Lung (tissue), 11 donors: ENCODE measurements at regions not wholly inside any gene's neighbourhood (a gene's known extent, or its start where the extent isn't known, plus 50 kb on each side); places are given as distances from the start of the nearest gene placed in this dataset.

ENCODE experiments used
- ATAC-seq: fragments of 200-7000 bp; cut with Tn5 transposase; one replicate; pipeline ENCODE4 v1.9.1; 2020; ENCODE audit warnings: moderate number of reproducible peaks; ENCODE audit not compliant: insufficient read depth, low FRiP score
- DNase-seq, 3 donors: peaks; one replicate each; pipeline ENCODE4 v3.0.0-alpha.2; 2013 to 2017
- H3K27ac ChIP-seq, 2 donors: one replicate each; pipeline ENCODE4 v1.5.1; 2013; ENCODE audit warnings: mild to moderate bottlenecking in 2 of 2, moderate library complexity in 2 of 2, control low read depth in 1 of 2, inconsistent platforms in 1 of 2, low read depth in 1 of 2, low read length in 1 of 2
- H3K27me3 ChIP-seq, 3 donors: one replicate each; pipeline ENCODE4 v1.5.1; 2013; ENCODE audit warnings: low read length in 2 of 3; ENCODE audit not compliant: control insufficient read depth in 3 of 3, insufficient read depth in 3 of 3
- H3K36me3 ChIP-seq, 4 donors: one replicate each; pipeline ENCODE4 v1.5.1; 2013; ENCODE audit warnings: low read length in 4 of 4, mild to moderate bottlenecking in 1 of 4, moderate library complexity in 1 of 4; ENCODE audit not compliant: control insufficient read depth in 4 of 4, insufficient read depth in 4 of 4
- H3K4me1 ChIP-seq, 5 donors: one replicate each; pipeline ENCODE4 v1.5.1; 2013; ENCODE audit warnings: low read length in 5 of 5, mild to moderate bottlenecking in 2 of 5, moderate library complexity in 1 of 5; ENCODE audit not compliant: control insufficient read depth in 5 of 5, insufficient read depth in 5 of 5
- H3K4me3 ChIP-seq: one replicate; pipeline ENCODE4 v1.5.1; 2013; ENCODE audit warnings: mild to moderate bottlenecking, control low read depth, moderate library complexity
- H3K9ac ChIP-seq, 2 donors: one replicate each; pipeline ENCODE4 v1.5.1; 2013; ENCODE audit warnings: low read length in 2 of 2, control low read depth in 1 of 2; ENCODE audit not compliant: insufficient read depth in 1 of 2
- H3K9me3 ChIP-seq, 4 donors: one replicate each; pipeline ENCODE4 v1.5.1; 2013; ENCODE audit warnings: low read length in 3 of 4, mild to moderate bottlenecking in 1 of 4, moderate library complexity in 1 of 4; ENCODE audit not compliant: control insufficient read depth in 4 of 4, insufficient read depth in 3 of 4
- WGBS, 2 donors: extraction: QIAGEN DNeasy Blood & Tissue Kit; methylation state at CpG; one replicate each; pipeline ENCODE4 v1.1.7; 2013; 5-methylcytosine and 5-hydroxymethylcytosine counted together
- TF ChIP-seq, protein P1 (sequence below): IDR thresholded peaks from 2 replicates; pipeline ENCODE4 v1.5.1; 2012; ENCODE audit warnings: mild to moderate bottlenecking; ENCODE audit errors: control extremely low read depth, extremely low read depth
- donor health status: control.
- donor health status: control.
- donor health status: Bipolar disorder and iron deficiency.
- donor health status: healthy.
- donor health status: DM: yes; HTN: yes; CAD: no.

DNA sequence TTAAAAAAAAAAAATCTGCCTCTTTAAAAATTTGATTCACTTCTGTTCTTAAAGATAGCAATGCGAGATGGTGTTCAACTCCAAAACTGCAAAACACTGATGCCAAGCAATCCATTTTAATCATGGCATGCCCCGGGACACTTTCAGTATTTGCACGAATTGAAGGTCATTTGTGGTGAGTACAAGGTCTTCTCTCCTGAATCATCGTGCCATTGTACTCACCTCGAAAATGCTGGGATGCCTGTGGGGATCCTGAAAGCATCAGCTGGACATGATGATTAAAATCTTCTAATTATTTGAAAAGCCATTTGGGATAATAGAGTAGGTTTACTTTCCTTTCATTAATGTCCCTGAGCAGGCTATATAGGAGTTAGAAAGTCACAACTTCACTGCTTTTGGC lies 125.1 kb upstream of the NRP1 start:
- no peak for DNase-seq
- no peaks in the 10 kb centered on the region for H3K36me3 ChIP-seq

DNA sequence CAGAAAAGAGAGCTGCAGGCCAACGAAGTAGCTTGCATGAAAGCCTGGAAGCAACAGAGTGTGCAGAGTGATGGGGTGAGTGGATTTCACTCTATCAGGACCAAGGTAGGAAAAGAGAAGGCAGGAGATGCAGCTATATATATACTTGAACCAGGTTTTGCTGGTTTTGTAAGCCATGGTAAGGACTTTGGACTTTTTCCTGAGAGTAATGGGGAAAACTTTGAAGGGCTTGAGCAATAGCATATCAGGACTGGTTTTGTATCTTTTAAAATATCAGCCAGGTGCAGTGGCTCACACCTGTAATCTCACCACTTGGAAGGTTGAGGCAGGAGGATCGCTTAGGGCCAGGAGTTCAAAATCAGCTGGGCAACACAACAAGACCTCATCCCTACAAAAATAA lies 120.6 kb upstream of the NRP1 start:
- ATAC-seq (no peak), DNase-seq (no peak)
- H3K27me3 ChIP-seq, result no peaks in the 10 kb centered on the region
- H3K9ac ChIP-seq, result no peak overlapping the region
- TF ChIP-seq, protein P1, sequence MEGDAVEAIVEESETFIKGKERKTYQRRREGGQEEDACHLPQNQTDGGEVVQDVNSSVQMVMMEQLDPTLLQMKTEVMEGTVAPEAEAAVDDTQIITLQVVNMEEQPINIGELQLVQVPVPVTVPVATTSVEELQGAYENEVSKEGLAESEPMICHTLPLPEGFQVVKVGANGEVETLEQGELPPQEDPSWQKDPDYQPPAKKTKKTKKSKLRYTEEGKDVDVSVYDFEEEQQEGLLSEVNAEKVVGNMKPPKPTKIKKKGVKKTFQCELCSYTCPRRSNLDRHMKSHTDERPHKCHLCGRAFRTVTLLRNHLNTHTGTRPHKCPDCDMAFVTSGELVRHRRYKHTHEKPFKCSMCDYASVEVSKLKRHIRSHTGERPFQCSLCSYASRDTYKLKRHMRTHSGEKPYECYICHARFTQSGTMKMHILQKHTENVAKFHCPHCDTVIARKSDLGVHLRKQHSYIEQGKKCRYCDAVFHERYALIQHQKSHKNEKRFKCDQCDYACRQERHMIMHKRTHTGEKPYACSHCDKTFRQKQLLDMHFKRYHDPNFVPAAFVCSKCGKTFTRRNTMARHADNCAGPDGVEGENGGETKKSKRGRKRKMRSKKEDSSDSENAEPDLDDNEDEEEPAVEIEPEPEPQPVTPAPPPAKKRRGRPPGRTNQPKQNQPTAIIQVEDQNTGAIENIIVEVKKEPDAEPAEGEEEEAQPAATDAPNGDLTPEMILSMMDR, result no peak
- H3K4me3 ChIP-seq, result no peak overlapping the region
- H3K9me3 ChIP-seq, result peaks cover 2 to 4% (median 3%) of the 10 kb centered on the region in 4 donors
- no peak overlapping the region for H3K27ac ChIP-seq
- no peaks in the 10 kb centered on the region for H3K4me1 ChIP-seq
- peaks cover 0 to 4% (median 0%) of the 10 kb centered on the region in 4 donors for H3K36me3 ChIP-seq
- WGBS, 2 donors, result 78 to 91% methylated on average over 2 of the region's 2 CpGs

More for the DNA sequence above, 125.1 kb upstream of the NRP1 start:
- Histone ChIP-seq H3K4me1 (peaks cover 0 to 4% (median 0%) of the 10 kb centered on the region in 5 donors), H3K27ac (peak overlapping the region in 1 of 2 donors; percentile 62), H3K9me3 (peaks cover 0 to 2% (median 0%) of the 10 kb centered on the region in 4 donors), H3K27me3 (no peaks in the 10 kb centered on the region), H3K9ac (no peak overlapping the region), H3K4me3 (no peak overlapping the region)
- no peak for ATAC-seq
- TF ChIP-seq, protein P1, result no peak
- 90 to 99% methylated on average over 5 of the region's 5 CpGs for WGBS, 2 donors

DNA sequence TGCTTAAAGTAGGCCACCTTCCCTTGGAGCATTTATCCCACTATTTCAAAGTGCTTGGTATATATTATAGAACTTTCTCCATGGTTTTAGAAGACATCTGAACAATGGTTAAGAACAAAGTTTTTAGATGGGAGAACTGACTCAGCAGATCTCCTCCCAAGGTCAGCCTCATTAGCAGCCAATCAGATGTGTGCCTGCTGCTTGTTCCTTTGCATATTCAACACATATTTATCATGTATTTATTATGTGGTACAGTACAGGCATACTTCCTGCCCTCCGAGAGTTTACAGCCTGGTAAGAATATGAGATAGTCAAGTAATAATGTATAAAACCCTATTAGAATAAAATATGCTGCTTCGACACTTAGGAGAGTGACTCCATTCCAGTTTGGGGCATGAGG lies 120.1 kb upstream of the NRP1 start:
- Histone ChIP-seq H3K4me3 (no peak overlapping the region), H3K9ac (no peak overlapping the region), H3K36me3 (peaks cover 0 to 4% (median 0%) of the 10 kb centered on the region in 4 donors), H3K4me1 (no peaks in the 10 kb centered on the region), H3K27me3 (no peaks in the 10 kb centered on the region), H3K9me3 (peaks cover 2 to 4% (median 3%) of the 10 kb centered on the region in 4 donors), H3K27ac (no peak overlapping the region)
- WGBS, 2 donors, result 86 to 88% methylated on average over 2 of the region's 2 CpGs
- ATAC-seq, result no peak
- no peak for DNase-seq
- TF ChIP-seq, protein P1, result no peak
